Suprapubic skin (tissue), 4 donors: ENCODE measurements at regions not wholly inside any gene's neighbourhood (a gene's known extent, or its start where the extent isn't known, plus 50 kb on each side); places are given as distances from the start of the nearest gene placed in this dataset.

Experiments
- DNase-seq, 2 donors: peaks; one replicate each; pipeline ENCODE4 v3.0.0-alpha.2; 2019; ENCODE audit warnings: low spot score in 2 of 2
- H3K27ac ChIP-seq: fragments of 200-600 bp; sonication (generic); one replicate; pipeline ENCODE4 v1.5.1; 2019
- H3K27me3 ChIP-seq: fragments of 200-600 bp; sonication (generic); one replicate; pipeline ENCODE4 v1.5.1; 2019
- H3K36me3 ChIP-seq: fragments of 200-600 bp; sonication (generic); one replicate; pipeline ENCODE4 v1.5.1; 2019
- H3K4me1 ChIP-seq: fragments of 200-600 bp; sonication (generic); one replicate; pipeline ENCODE4 v1.5.1; 2019
- H3K4me3 ChIP-seq: fragments of 200-600 bp; sonication (generic); one replicate; pipeline ENCODE4 v1.5.1; 2019; ENCODE audit warnings: mild to moderate bottlenecking
- H3K9me3 ChIP-seq: fragments of 200-600 bp; sonication (generic); one replicate; pipeline ENCODE4 v1.5.1; 2019
- CTCF ChIP-seq, 2 donors: fragments of 200-600 bp in 1 of 2; fragments of 450-650 bp in 1 of 2; sonication (generic) in 1 of 2; IDR thresholded peaks; one replicate each; pipeline ENCODE4 v1.5.1; 2016 to 2019; ENCODE audit warnings: antibody characterized with exemption in 2 of 2, mild to moderate bottlenecking in 1 of 2, moderate library complexity in 1 of 2
- EP300 ChIP-seq: sonication (generic); formaldehyde crosslinking; IDR thresholded peaks from one replicate; pipeline ENCODE4 v1.6.1; 2017; ENCODE audit warnings: antibody characterized with exemption
- POLR2A ChIP-seq, 2 donors: fragments of 450-650 bp; IDR thresholded peaks; one replicate each; pipeline ENCODE4 v1.6.1; 2017; ENCODE audit warnings: antibody characterized with exemption in 2 of 2, mild to moderate bottlenecking in 2 of 2, moderate library complexity in 2 of 2
- POLR2AphosphoS5 ChIP-seq, 3 donors: sonication (generic); formaldehyde crosslinking; IDR thresholded peaks; one replicate each; pipeline ENCODE4 v1.6.1; 2017; ENCODE audit warnings: antibody characterized with exemption in 3 of 3
- WGBS: methylation state at CpG from one replicate; pipeline ENCODE4 v1.1.5; 2018; 5-methylcytosine and 5-hydroxymethylcytosine counted together

GRCh38 chr3:55247666-55248065 lies 239.4 kb downstream of the WNT5A start:
- 44% methylated on average over 3 of the region's 3 CpGs for WGBS
- Histone ChIP-seq H3K4me3 (no peak overlapping the region), H3K27me3 (no peaks in the 10 kb centered on the region), H3K4me1 (no peaks in the 10 kb centered on the region), H3K36me3 (no peaks in the 10 kb centered on the region), H3K9me3 (no peaks in the 10 kb centered on the region), H3K27ac (no peak overlapping the region)
- no peak for DNase-seq
- no peak for TF ChIP-seq POLR2A (IDR thresholded peaks at IDR 0.05)

- WGBS: 62% methylated on average over 5 of the region's 5 CpGs
- TF ChIP-seq EP300 (no peak), POLR2AphosphoS5 (IDR thresholded peaks at IDR 0.05) (no peak), CTCF (IDR thresholded peaks at IDR 0.05) (no peak), POLR2A (IDR thresholded peaks at IDR 0.05) (no peak)
- H3K4me1 ChIP-seq: no peaks in the 10 kb centered on the region
- H3K4me3 ChIP-seq: no peak overlapping the region
- no peaks in the 10 kb centered on the region for H3K9me3 ChIP-seq
- DNase-seq: no peak
- H3K27ac ChIP-seq: no peak overlapping the region
- no peaks in the 10 kb centered on the region for H3K27me3 ChIP-seq
- H3K36me3 ChIP-seq: no peaks in the 10 kb centered on the region
These were observed 241.1 kb downstream of the WNT5A start for GRCh38 chr3:55246033-55246432.

- Histone ChIP-seq H3K4me3 (no peak overlapping the region), H3K27me3 (no peaks in the 10 kb centered on the region), H3K9me3 (no peaks in the 10 kb centered on the region), H3K36me3 (no peaks in the 10 kb centered on the region), H3K27ac (no peak overlapping the region), H3K4me1 (no peaks in the 10 kb centered on the region)
- WGBS: 84% methylated on average over 2 of the region's 2 CpGs
- TF ChIP-seq POLR2AphosphoS5 (IDR thresholded peaks at IDR 0.05): no peak
- TF ChIP-seq POLR2A (IDR thresholded peaks at IDR 0.05): no peak
- no peak for TF ChIP-seq EP300
- TF ChIP-seq CTCF (IDR thresholded peaks at IDR 0.05): no peak
- no peak for DNase-seq
These were observed 241.8 kb downstream of the WNT5A start for GRCh38 chr3:55245351-55245750.

GRCh38 chr3:55244247-55244646 lies 242.9 kb downstream of the WNT5A start:
- Histone ChIP-seq H3K9me3 (no peaks in the 10 kb centered on the region), H3K27ac (no peak overlapping the region), H3K4me3 (no peak overlapping the region), H3K27me3 (no peaks in the 10 kb centered on the region), H3K36me3 (no peaks in the 10 kb centered on the region), H3K4me1 (no peaks in the 10 kb centered on the region)
- no peak for TF ChIP-seq EP300
- TF ChIP-seq POLR2A (IDR thresholded peaks at IDR 0.05): no peak
- TF ChIP-seq CTCF (IDR thresholded peaks at IDR 0.05): no peak
- TF ChIP-seq POLR2AphosphoS5 (IDR thresholded peaks at IDR 0.05): no peak
- WGBS: 38% methylated on average over 1 of the region's 1 CpG
- no peak for DNase-seq

GRCh38 chr3:55243678-55244077 lies 243.4 kb downstream of the WNT5A start:
- 76% methylated on average over 9 of the region's 9 CpGs for WGBS
- Histone ChIP-seq H3K27ac (no peak overlapping the region), H3K27me3 (no peaks in the 10 kb centered on the region), H3K4me3 (no peak overlapping the region), H3K9me3 (no peaks in the 10 kb centered on the region), H3K36me3 (no peaks in the 10 kb centered on the region), H3K4me1 (no peaks in the 10 kb centered on the region)
- DNase-seq: no peak
- TF ChIP-seq POLR2AphosphoS5 (IDR thresholded peaks at IDR 0.05) (no peak), CTCF (IDR thresholded peaks at IDR 0.05) (no peak), POLR2A (IDR thresholded peaks at IDR 0.05) (no peak)

GRCh38 chr3:55242921-55243320 lies 244.2 kb downstream of the WNT5A start:
- no peak for DNase-seq
- 85% methylated on average over 4 of the region's 4 CpGs for WGBS
- no peak overlapping the region for H3K4me3 ChIP-seq
- no peaks in the 10 kb centered on the region for H3K9me3 ChIP-seq
- H3K4me1 ChIP-seq: no peaks in the 10 kb centered on the region
- no peak overlapping the region for H3K27ac ChIP-seq
- H3K27me3 ChIP-seq: no peaks in the 10 kb centered on the region
- no peaks in the 10 kb centered on the region for H3K36me3 ChIP-seq
- TF ChIP-seq EP300 (no peak), CTCF (IDR thresholded peaks at IDR 0.05) (no peak), POLR2A (IDR thresholded peaks at IDR 0.05) (no peak), POLR2AphosphoS5 (IDR thresholded peaks at IDR 0.05) (no peak)
